ENCODE measurements at regions not wholly inside any gene's neighbourhood (a gene's known extent, or its start where the extent isn't known, plus 50 kb on each side); places are given as distances from the start of the nearest gene placed in this dataset.

GRCh38 chr4:33296876-33297455 is 2576.8 kb downstream of the PCDH7 start:
- FAIRE-seq: no peak

- FAIRE-seq: no peak
Observed at GRCh38 chr4:33302321-33302720, 2582.2 kb downstream of the PCDH7 start.

- FAIRE-seq: no peak
Observed at GRCh38 chr4:33306131-33306530, 2586.0 kb downstream of the PCDH7 start.

- FAIRE-seq: no peak
Observed at GRCh38 chr4:33316033-33316432, 2595.9 kb downstream of the PCDH7 start.

- no peak for FAIRE-seq
Observed at GRCh38 chr4:33316578-33316977, 2596.4 kb downstream of the PCDH7 start.

- no peak for FAIRE-seq
Observed at GRCh38 chr4:33323393-33323792, 2603.2 kb downstream of the PCDH7 start.

- no peak for FAIRE-seq
Observed at GRCh38 chr4:33334416-33334815, 2614.2 kb downstream of the PCDH7 start.

GRCh38 chr4:33339762-33340161 is 2619.6 kb downstream of the PCDH7 start:
- no peak for FAIRE-seq

GRCh38 chr4:33340168-33340567 is 2620.0 kb downstream of the PCDH7 start:
- no peak for FAIRE-seq

- no peak for FAIRE-seq
Observed at GRCh38 chr4:33349376-33349775, 2629.2 kb downstream of the PCDH7 start.

GRCh38 chr4:33357121-33357520 is 2637.0 kb downstream of the PCDH7 start:
- no peak for FAIRE-seq

GRCh38 chr4:33369446-33369845 is 2649.3 kb downstream of the PCDH7 start:
- FAIRE-seq: no peak

- no peak for FAIRE-seq
Observed at GRCh38 chr4:33381816-33382215, 2661.6 kb downstream of the PCDH7 start.

- no peak for FAIRE-seq
Observed at GRCh38 chr4:33386764-33387163, 2666.6 kb downstream of the PCDH7 start.

- no peak for FAIRE-seq
Observed at GRCh38 chr4:33390976-33391375, 2670.8 kb downstream of the PCDH7 start.

- no peak for FAIRE-seq
Observed at GRCh38 chr4:33395731-33396485, 2675.7 kb downstream of the PCDH7 start.

- FAIRE-seq: no peak
Observed at GRCh38 chr4:33400504-33400903, 2680.3 kb downstream of the PCDH7 start.

GRCh38 chr4:33407496-33407895 is 2687.3 kb downstream of the PCDH7 start:
- no peak for FAIRE-seq

GRCh38 chr4:33411182-33411581 is 2691.0 kb downstream of the PCDH7 start:
- FAIRE-seq: no peak

- no peak for FAIRE-seq
Observed at GRCh38 chr4:33421887-33422286, 2701.7 kb downstream of the PCDH7 start.

- FAIRE-seq: no peak
Observed at GRCh38 chr4:33422656-33423055, 2702.5 kb downstream of the PCDH7 start.

- no peak for FAIRE-seq
Observed at GRCh38 chr4:33425936-33426335, 2705.8 kb downstream of the PCDH7 start.

- no peak for FAIRE-seq
Observed at GRCh38 chr4:33427676-33428075, 2707.5 kb downstream of the PCDH7 start.

- no peak for FAIRE-seq
Observed at GRCh38 chr4:33429971-33430370, 2709.8 kb downstream of the PCDH7 start.

GRCh38 chr4:33437406-33437805 is 2717.2 kb downstream of the PCDH7 start:
- FAIRE-seq: no peak
